Uterus (tissue), 3 donors: ENCODE measurements at regions not wholly inside any gene's neighbourhood (a gene's known extent, or its start where the extent isn't known, plus 50 kb on each side); places are given as distances from the start of the nearest gene placed in this dataset.

Experiments used
- DNase-seq, 2 donors: peaks; one replicate each; pipeline ENCODE4 v3.0.0-alpha.2; 2019 to 2020
- H3K27ac ChIP-seq, 2 donors: fragments of 200-600 bp; sonication (generic); 1 replicate in 1 of 2; 2 replicates in 1 of 2; pipeline ENCODE4 v1.5.1; 2016 to 2018
- H3K27me3 ChIP-seq, 2 donors: fragments of 200-600 bp; sonication (generic); one replicate each; pipeline ENCODE4 v1.5.1; 2018 to 2019; ENCODE audit warnings: control low read depth in 1 of 2
- H3K36me3 ChIP-seq, 2 donors: fragments of 200-600 bp; sonication (generic); one replicate each; pipeline ENCODE4 v1.5.1; 2019; ENCODE audit warnings: control low read depth in 1 of 2
- H3K4me1 ChIP-seq, 2 donors: fragments of 200-600 bp; sonication (generic); one replicate each; pipeline ENCODE4 v1.5.1; 2018 to 2019; ENCODE audit warnings: control low read depth in 1 of 2
- H3K4me3 ChIP-seq, 2 donors: fragments of 200-600 bp; sonication (generic); 1 replicate in 1 of 2; 2 replicates in 1 of 2; pipeline ENCODE4 v1.5.1; 2018 to 2019; ENCODE audit warnings: mild to moderate bottlenecking in 1 of 2
- H3K9me3 ChIP-seq, 2 donors: fragments of 200-600 bp; sonication (generic); one replicate each; pipeline ENCODE4 v1.5.1; 2019; ENCODE audit warnings: control low read depth in 1 of 2
- POLR2A ChIP-seq, 2 donors: fragments of 450-650 bp; IDR thresholded peaks; one replicate each; pipeline ENCODE4 v1.6.1; 2016; ENCODE audit warnings: antibody characterized with exemption in 2 of 2, mild to moderate bottlenecking in 1 of 2, moderate library complexity in 1 of 2
- intact Hi-C: fragments of 100-400 bp; cut with DNase I; formaldehyde crosslinking; loops from one replicate; pipeline ENCODE4 v1.15.1; 2023; ENCODE audit warnings: low total_unique reads
- TF ChIP-seq, protein P1 (sequence below), 4 experiments: fragments of 200-600 bp in 2 of 4; fragments of 450-650 bp in 2 of 4; sonication (generic) in 2 of 4; IDR thresholded peaks; one replicate each; pipeline ENCODE4 v1.5.1; 2016 to 2019; ENCODE audit warnings: antibody characterized with exemption in 4 of 4, mild to moderate bottlenecking in 2 of 4, moderate library complexity in 1 of 4
- donor health status: DM: yes; HTN: yes; CAD: no.

DNA sequence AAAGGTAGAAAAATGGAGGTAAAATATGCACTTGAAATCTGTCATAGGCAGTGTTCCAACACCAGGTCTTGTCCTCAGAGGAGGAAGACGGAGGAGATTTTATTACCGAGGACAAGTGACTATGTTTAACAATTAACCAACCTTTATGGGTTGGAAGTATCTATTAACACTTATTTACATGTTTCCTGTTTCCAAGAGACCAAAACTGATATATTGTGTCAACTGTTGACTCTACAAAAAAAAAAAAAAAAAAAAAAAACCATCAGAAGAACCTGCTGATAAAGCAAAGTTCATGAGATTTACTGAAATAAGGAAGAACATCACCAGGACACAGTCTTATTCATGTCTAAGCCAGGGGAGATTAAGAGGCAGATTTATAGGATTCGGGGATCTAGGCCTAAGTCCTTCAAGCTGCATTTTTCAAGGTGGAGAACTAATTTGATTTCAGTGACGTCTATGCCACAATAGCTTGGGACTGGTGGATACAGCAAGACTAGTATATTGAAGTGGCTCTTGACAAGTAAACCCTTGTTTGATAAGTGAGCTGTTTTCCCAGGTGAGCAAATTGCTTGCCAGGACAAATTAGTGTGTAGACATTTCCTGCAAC is 126.6 kb upstream of the NAA20 start:
- Histone ChIP-seq H3K4me1 (peaks cover 0 to 5% of the 10 kb centered on the region in 2 donors), H3K9me3 (no peaks in the 10 kb centered on the region), H3K36me3 (no peaks in the 10 kb centered on the region), H3K27ac (peak overlapping the region; percentile 82 to 89), H3K4me3 (peak overlapping the region; percentile 1 to 16), H3K27me3 (no peaks in the 10 kb centered on the region)
- intact Hi-C loops, result no loop called here
- DNase-seq, result no peak
- TF ChIP-seq, protein P1, sequence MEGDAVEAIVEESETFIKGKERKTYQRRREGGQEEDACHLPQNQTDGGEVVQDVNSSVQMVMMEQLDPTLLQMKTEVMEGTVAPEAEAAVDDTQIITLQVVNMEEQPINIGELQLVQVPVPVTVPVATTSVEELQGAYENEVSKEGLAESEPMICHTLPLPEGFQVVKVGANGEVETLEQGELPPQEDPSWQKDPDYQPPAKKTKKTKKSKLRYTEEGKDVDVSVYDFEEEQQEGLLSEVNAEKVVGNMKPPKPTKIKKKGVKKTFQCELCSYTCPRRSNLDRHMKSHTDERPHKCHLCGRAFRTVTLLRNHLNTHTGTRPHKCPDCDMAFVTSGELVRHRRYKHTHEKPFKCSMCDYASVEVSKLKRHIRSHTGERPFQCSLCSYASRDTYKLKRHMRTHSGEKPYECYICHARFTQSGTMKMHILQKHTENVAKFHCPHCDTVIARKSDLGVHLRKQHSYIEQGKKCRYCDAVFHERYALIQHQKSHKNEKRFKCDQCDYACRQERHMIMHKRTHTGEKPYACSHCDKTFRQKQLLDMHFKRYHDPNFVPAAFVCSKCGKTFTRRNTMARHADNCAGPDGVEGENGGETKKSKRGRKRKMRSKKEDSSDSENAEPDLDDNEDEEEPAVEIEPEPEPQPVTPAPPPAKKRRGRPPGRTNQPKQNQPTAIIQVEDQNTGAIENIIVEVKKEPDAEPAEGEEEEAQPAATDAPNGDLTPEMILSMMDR (IDR thresholded peaks at IDR 0.05), result no peak
- TF ChIP-seq POLR2A (IDR thresholded peaks at IDR 0.05), result no peak

DNA sequence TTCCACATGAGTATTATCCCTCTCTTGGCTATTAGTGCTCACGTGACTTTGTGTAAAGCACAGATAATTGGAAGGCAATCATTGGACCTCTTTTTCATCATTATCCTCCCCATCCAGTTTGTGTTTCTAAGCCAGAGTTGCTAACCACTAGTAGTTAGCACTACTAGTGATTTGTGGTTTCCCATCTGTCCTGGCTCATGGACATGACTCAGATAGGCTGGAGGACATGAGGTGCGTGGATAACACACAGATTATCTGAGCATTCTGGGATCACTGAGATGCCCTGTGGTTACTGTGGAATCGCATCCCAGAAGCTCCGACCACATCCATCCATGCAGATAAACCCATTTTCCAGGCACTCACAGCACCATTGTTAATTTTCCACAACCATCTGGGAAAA is 123.8 kb upstream of the NAA20 start:
- no peaks in the 10 kb centered on the region for H3K36me3 ChIP-seq
- DNase-seq, result no peak
- TF ChIP-seq POLR2A (IDR thresholded peaks at IDR 0.05), result no peak
- TF ChIP-seq, protein P1 (IDR thresholded peaks at IDR 0.05), result no peak
- no peaks in the 10 kb centered on the region for H3K27me3 ChIP-seq
- H3K9me3 ChIP-seq, result no peaks in the 10 kb centered on the region
- no peak overlapping the region for H3K27ac ChIP-seq
- H3K4me3 ChIP-seq, result no peak overlapping the region
- no peaks in the 10 kb centered on the region for H3K4me1 ChIP-seq
- intact Hi-C loops, result no loop called here

DNA sequence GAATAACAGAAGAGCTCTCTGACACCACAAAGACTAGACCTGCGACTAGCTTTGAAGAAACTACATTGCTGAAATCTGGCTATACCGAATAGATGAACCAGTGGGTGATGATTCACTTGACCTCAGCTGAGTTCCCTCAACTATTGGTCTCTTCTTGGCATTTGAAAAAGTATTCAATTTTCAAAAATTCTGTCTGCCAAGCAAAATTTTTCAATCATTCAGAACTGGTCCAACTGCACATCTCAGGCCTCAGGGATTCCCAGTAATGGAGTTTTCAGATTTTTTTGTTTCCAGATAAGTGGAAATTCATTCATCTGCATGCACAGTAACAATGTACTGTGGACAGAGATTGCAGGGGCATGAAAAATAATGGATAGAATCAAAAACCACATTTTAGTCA is 121.4 kb upstream of the NAA20 start:
- Histone ChIP-seq H3K36me3 (no peaks in the 10 kb centered on the region), H3K27ac (no peak overlapping the region), H3K27me3 (no peaks in the 10 kb centered on the region), H3K9me3 (no peaks in the 10 kb centered on the region), H3K4me3 (no peak overlapping the region), H3K4me1 (no peaks in the 10 kb centered on the region)
- intact Hi-C loops, result no loop called here
- TF ChIP-seq, protein P1 (IDR thresholded peaks at IDR 0.05), result no peak
- no peak for TF ChIP-seq POLR2A (IDR thresholded peaks at IDR 0.05)
- DNase-seq, result no peak

DNA sequence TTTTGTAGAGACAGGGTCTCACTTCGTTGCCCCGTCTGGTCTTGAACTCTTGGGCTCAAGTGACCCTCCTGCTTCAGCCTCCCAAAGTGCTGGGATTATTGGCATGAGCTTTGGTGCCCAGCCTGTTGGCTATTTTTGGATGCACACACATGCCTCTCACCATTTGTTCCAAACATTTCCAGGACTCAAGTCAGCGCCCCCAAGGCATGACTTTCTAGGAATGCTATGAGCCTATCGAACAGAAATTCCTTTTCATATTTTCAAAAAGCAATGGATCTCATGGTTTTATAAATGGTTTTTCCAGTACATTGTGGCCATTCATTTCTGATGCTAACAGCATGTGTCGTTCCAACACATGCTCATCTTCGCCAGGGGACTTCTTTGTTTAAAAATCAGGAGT is 119.3 kb upstream of the NAA20 start:
- H3K27ac ChIP-seq, result no peak overlapping the region
- H3K27me3 ChIP-seq, result no peaks in the 10 kb centered on the region
- DNase-seq, result no peak
- TF ChIP-seq POLR2A (IDR thresholded peaks at IDR 0.05), result no peak
- TF ChIP-seq, protein P1 (IDR thresholded peaks at IDR 0.05), result no peak
- H3K36me3 ChIP-seq, result no peaks in the 10 kb centered on the region
- H3K9me3 ChIP-seq, result no peaks in the 10 kb centered on the region
- H3K4me1 ChIP-seq, result no peaks in the 10 kb centered on the region
- intact Hi-C loops, result no loop called here
- no peak overlapping the region for H3K4me3 ChIP-seq

DNA sequence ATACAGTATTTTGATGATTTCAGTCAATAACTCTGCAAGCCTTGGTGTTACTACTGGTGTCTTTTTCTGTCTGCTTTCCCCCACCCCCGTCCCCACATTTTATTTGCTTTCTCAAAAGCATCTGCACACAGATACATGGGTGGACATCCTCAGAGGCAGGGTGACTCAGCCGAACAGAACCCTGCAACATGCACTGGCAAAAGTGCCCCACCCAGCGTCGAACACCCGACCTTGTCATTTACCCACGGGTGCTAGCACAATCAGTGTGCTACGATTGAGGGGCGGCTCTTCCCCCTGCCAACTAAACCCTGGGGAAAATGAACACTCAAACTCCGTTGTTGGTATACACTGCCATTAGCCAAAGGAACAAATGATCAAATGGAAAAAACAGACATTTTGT is 115.9 kb upstream of the NAA20 start:
- no peaks in the 10 kb centered on the region for H3K36me3 ChIP-seq
- no peak overlapping the region for H3K4me3 ChIP-seq
- DNase-seq, result no peak
- H3K27me3 ChIP-seq, result no peaks in the 10 kb centered on the region
- H3K27ac ChIP-seq, result no peak overlapping the region
- TF ChIP-seq, protein P1 (IDR thresholded peaks at IDR 0.05), result no peak
- no peak for TF ChIP-seq POLR2A (IDR thresholded peaks at IDR 0.05)
- intact Hi-C loops, result no loop called here
- no peaks in the 10 kb centered on the region for H3K4me1 ChIP-seq
- H3K9me3 ChIP-seq, result no peaks in the 10 kb centered on the region
